GM12878 (cell line): ENCODE measurements at regions not wholly inside any gene's neighbourhood (a gene's known extent, or its start where the extent isn't known, plus 50 kb on each side); places are given as distances from the start of the nearest gene placed in this dataset.

ENCODE experiments used
- ATAC-seq: fragments of 200-7000 bp; cut with Tn5 transposase; 3 replicates; pipeline ENCODE4 v1.9.1; 2020; ENCODE audit warnings: mild to moderate bottlenecking, moderate library complexity
- BruUV-seq: library from RNA; stranded (reverse); fragments of 400-500 nt; replicated peaks from 2 replicates; lab custom pipeline; 2021; lab: Mats Ljungman, UMichigan
- CTCF ChIA-PET: fragments of 300-600 bp; sonication (Branson Sonifier 250); formaldehyde crosslinking; extraction: SDS; loops from one replicate; lab custom pipeline; 2021; ENCODE audit warnings: inconsistent platforms; lab: Yijun Ruan, JAX
- POLR2A ChIA-PET: fragments of 350-600 bp; formaldehyde crosslinking; extraction: SDS; loops from one replicate; lab custom pipeline; 2021; ENCODE audit warnings: inconsistent platforms; lab: Charles Lee
- RAD21 ChIA-PET: fragments of 300-600 bp; sonication (Branson Sonifier 250); formaldehyde crosslinking; loops from one replicate; lab custom pipeline; 2023; ENCODE audit warnings: antibody characterized with exemption; ENCODE audit not compliant: unreplicated experiment; lab: Charles Lee
- SMC1A ChIA-PET: fragments of 300-600 bp; sonication (Branson Sonifier 250); formaldehyde crosslinking; loops from one replicate; lab custom pipeline; 2023; ENCODE audit not compliant: unreplicated experiment, uncharacterized antibody; lab: Charles Lee
- DNase-seq: peaks from one replicate; pipeline ENCODE4 v3.0.0-alpha.2; 2011; ENCODE audit warnings: low read depth, low spot score
- FAIRE-seq: peaks from 3 replicates; lab custom pipeline; 2011; peaks lifted over from hg19 to GRCh38; lab: Jason Lieb, UNC
- H2AFZ ChIP-seq: 2 replicates; pipeline ENCODE4 v1.6.0; 2011; ENCODE audit warnings: low read depth, low read length, control low read depth; ENCODE audit not compliant: control insufficient read depth
- H3K27ac ChIP-seq: 2 replicates; pipeline ENCODE4 v1.5.1; 2011; ENCODE audit warnings: control low read depth; ENCODE audit not compliant: control insufficient read depth, insufficient read depth
- H3K27me3 ChIP-seq, 2 experiments: replicated peaks in 1 of 2; 2 replicates each; pipeline versions ENCODE4 v1.6.0 to v1.6.1; 2011; ENCODE audit warnings: low read length in 1 of 2; ENCODE audit not compliant: control insufficient read depth in 2 of 2, insufficient read depth in 2 of 2
- H3K36me3 ChIP-seq, 2 experiments: 2 replicates each; pipeline ENCODE4 v1.5.1; 2011; ENCODE audit warnings: low read length in 1 of 2; ENCODE audit not compliant: control insufficient read depth in 2 of 2, insufficient read depth in 2 of 2
- H3K4me1 ChIP-seq: 2 replicates; pipeline ENCODE4 v1.6.1; 2011; ENCODE audit warnings: mild to moderate bottlenecking, low read length, moderate library complexity, mixed read lengths; ENCODE audit not compliant: control insufficient read depth, insufficient read depth
- H3K4me2 ChIP-seq: 2 replicates; pipeline ENCODE4 v1.6.0; 2011; ENCODE audit warnings: control low read depth; ENCODE audit not compliant: control insufficient read depth, insufficient read depth
- H3K4me3 ChIP-seq: fragments of 200-600 bp; sonication (generic); 2 replicates; pipeline ENCODE4 v1.5.1; 2016
- H3K79me2 ChIP-seq: 2 replicates; pipeline ENCODE4 v1.6.0; 2011; ENCODE audit warnings: low read length; ENCODE audit not compliant: control insufficient read depth, insufficient read depth
- H3K9ac ChIP-seq: 2 replicates; pipeline ENCODE4 v1.8.0; 2011; ENCODE audit warnings: low read length, control low read depth, mixed read lengths; ENCODE audit not compliant: control insufficient read depth, insufficient read depth
- H3K9me3 ChIP-seq: replicated peaks from 3 replicates; pipeline ENCODE4 v1.5.1; 2011; ENCODE audit warnings: mild to moderate bottlenecking, low read length; ENCODE audit not compliant: control insufficient read depth, insufficient read depth
- H4K20me1 ChIP-seq: 2 replicates; pipeline ENCODE4 v1.6.0; 2011; ENCODE audit not compliant: control insufficient read depth, insufficient read depth
- BRCA1 ChIP-seq: IDR thresholded peaks from 2 replicates; pipeline ENCODE4 v1.6.1; 2011; ENCODE audit warnings: low read depth, low read length, improper control_type of control experiment
- GABPA ChIP-seq: IDR thresholded peaks from 2 replicates; pipeline ENCODE4 v1.6.1; 2014; ENCODE audit warnings: antibody characterized with exemption, low read depth, mild to moderate bottlenecking, inconsistent platforms
- IKZF2 ChIP-seq, 2 experiments: fragments of 450-650 bp; IDR thresholded peaks; 2 replicates each; pipeline ENCODE4 v1.6.1; 2017; ENCODE audit warnings: mild to moderate bottlenecking in 2 of 2, moderate library complexity in 2 of 2
- MEF2A ChIP-seq: IDR thresholded peaks from 2 replicates; pipeline ENCODE4 v1.6.1; 2011; ENCODE audit warnings: low read depth, mild to moderate bottlenecking, low read length, moderate library complexity; ENCODE audit not compliant: insufficient read depth
- NR2F1 ChIP-seq: fragments of 450-650 bp; conservative IDR thresholded peaks from 2 replicates; pipeline ENCODE4 v1.6.1; 2017; ENCODE audit warnings: mild to moderate bottlenecking
- PAX8 ChIP-seq: fragments of 450-650 bp; IDR thresholded peaks from 2 replicates; pipeline ENCODE4 v1.6.1; 2017; ENCODE audit warnings: mild to moderate bottlenecking, moderate library complexity
- POU2F2 ChIP-seq: IDR thresholded peaks from 3 replicates; pipeline ENCODE4 v1.6.1; 2011; ENCODE audit warnings: low read depth, mild to moderate bottlenecking, low read length, borderline replicate concordance
- RCOR1 ChIP-seq: conservative IDR thresholded peaks from 2 replicates; pipeline ENCODE4 v1.6.1; 2012; ENCODE audit warnings: low read depth, low read length, improper control_type of control experiment
- SIN3A ChIP-seq: IDR thresholded peaks from 2 replicates; pipeline ENCODE4 v1.6.1; 2012; ENCODE audit warnings: low read depth, low read length, improper control_type of control experiment
- SIX5 ChIP-seq: IDR thresholded peaks from 2 replicates; pipeline ENCODE4 v1.6.1; 2011; ENCODE audit warnings: mild to moderate bottlenecking, low read depth, low read length, moderate library complexity; ENCODE audit not compliant: severe bottlenecking
- SPI1 ChIP-seq: IDR thresholded peaks from 2 replicates; pipeline ENCODE4 v1.6.1; 2011; ENCODE audit warnings: low read depth, mild to moderate bottlenecking, low read length, moderate library complexity, borderline replicate concordance; ENCODE audit not compliant: insufficient read depth
- SREBF2 ChIP-seq: IDR thresholded peaks from 2 replicates; pipeline ENCODE4 v1.6.1; 2012; ENCODE audit warnings: mild to moderate bottlenecking, low read length
- SUPT20H ChIP-seq: IDR thresholded peaks from 2 replicates; pipeline ENCODE4 v1.6.1; 2011; ENCODE audit warnings: low read depth, mild to moderate bottlenecking, low read length, moderate library complexity, borderline replicate concordance; ENCODE audit not compliant: control insufficient read depth
- TAF1 ChIP-seq: IDR thresholded peaks from 2 replicates; pipeline ENCODE4 v1.6.1; 2011; ENCODE audit warnings: mild to moderate bottlenecking, low read depth, low read length, borderline replicate concordance
- TARDBP ChIP-seq: IDR thresholded peaks from 2 replicates; pipeline ENCODE4 v1.6.1; 2016; ENCODE audit warnings: borderline replicate concordance
- ZBTB33 ChIP-seq: fragments of 450-650 bp; IDR thresholded peaks from 2 replicates; pipeline ENCODE4 v1.6.1; 2017; ENCODE audit warnings: mild to moderate bottlenecking
- WGBS: methylation state at CpG from one replicate; pipeline ENCODE4 v1.1.6; 2016; ENCODE audit warnings: low lambda C conversion rate; ENCODE audit not compliant: insufficient replicate concordance, insufficient coverage; ENCODE audit errors: missing lambda C conversion rate; 5-methylcytosine and 5-hydroxymethylcytosine counted together
- in situ Hi-C: fragments of 300-500 bp; cut with MboI; formaldehyde crosslinking; loops from 9 replicates; pipeline ENCODE4 v1.14.3; 2018; ENCODE audit warnings: mixed read lengths
- intact Hi-C: fragments of 100-400 bp; cut with micrococcal nuclease; formaldehyde crosslinking; loops from one replicate; pipeline ENCODE4 v1.14.2; 2022; ENCODE audit not compliant: unreplicated experiment
- TF ChIP-seq, protein P1 (sequence below): IDR thresholded peaks from 2 replicates; pipeline ENCODE4 v1.6.1; 2011; ENCODE audit warnings: low read depth, mild to moderate bottlenecking, low read length, moderate library complexity, borderline replicate concordance; ENCODE audit errors: extremely low read depth
- TF ChIP-seq, protein P2 (sequence below): fragments of 450-650 bp; IDR thresholded peaks from 2 replicates; pipeline ENCODE4 v1.6.1; 2016; ENCODE audit warnings: mild to moderate bottlenecking
- TF ChIP-seq, protein P3 (sequence below): IDR thresholded peaks from 2 replicates; pipeline ENCODE4 v1.6.1; 2011; ENCODE audit warnings: mild to moderate bottlenecking, low read depth, low read length, moderate library complexity; ENCODE audit not compliant: insufficient replicate concordance

- Histone ChIP-seq H2AFZ (no peak overlapping the region), H3K79me2 (no peaks in the 10 kb centered on the region), H3K4me2 (no peak overlapping the region), H4K20me1 (no peaks in the 10 kb centered on the region), H3K4me3 (no peak overlapping the region), H3K4me1 (no peaks in the 10 kb centered on the region), H3K9me3 (no peaks in the 10 kb centered on the region), H3K27ac (no peak overlapping the region), H3K9ac (no peak overlapping the region), H3K27me3 (peaks cover 2 to 5% of the 10 kb centered on the region in 2 experiments; a peak in 2 of 4 replicates), H3K36me3 (no peaks in the 10 kb centered on the region)
- intact Hi-C loops, result no loop called here
- RAD21 ChIA-PET, result no interaction called here
- WGBS, result 15% methylated on average over 7 of the region's 7 CpGs
- in situ Hi-C loops, result no loop called here
- POLR2A ChIA-PET, result no interaction called here
- no TSS peak for BruUV-seq
- SMC1A ChIA-PET, result no interaction called here
- TF ChIP-seq SPI1 (no peak), SUPT20H (no peak), GABPA (no peak), POU2F2 (no peak), PAX8 (no peak), NR2F1 (no peak), SREBF2 (no peak), MEF2A (no peak), SIN3A (no peak), ZBTB33 (no peak), TARDBP (no peak), TAF1 (no peak), IKZF2 (IDR thresholded peaks at IDR 0.05) (no peak), SIX5 (no peak), RCOR1 (no peak), BRCA1 (no peak)
- TF ChIP-seq, protein P1, sequence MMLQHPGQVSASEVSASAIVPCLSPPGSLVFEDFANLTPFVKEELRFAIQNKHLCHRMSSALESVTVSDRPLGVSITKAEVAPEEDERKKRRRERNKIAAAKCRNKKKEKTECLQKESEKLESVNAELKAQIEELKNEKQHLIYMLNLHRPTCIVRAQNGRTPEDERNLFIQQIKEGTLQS, result no peak
- TF ChIP-seq, protein P2, sequence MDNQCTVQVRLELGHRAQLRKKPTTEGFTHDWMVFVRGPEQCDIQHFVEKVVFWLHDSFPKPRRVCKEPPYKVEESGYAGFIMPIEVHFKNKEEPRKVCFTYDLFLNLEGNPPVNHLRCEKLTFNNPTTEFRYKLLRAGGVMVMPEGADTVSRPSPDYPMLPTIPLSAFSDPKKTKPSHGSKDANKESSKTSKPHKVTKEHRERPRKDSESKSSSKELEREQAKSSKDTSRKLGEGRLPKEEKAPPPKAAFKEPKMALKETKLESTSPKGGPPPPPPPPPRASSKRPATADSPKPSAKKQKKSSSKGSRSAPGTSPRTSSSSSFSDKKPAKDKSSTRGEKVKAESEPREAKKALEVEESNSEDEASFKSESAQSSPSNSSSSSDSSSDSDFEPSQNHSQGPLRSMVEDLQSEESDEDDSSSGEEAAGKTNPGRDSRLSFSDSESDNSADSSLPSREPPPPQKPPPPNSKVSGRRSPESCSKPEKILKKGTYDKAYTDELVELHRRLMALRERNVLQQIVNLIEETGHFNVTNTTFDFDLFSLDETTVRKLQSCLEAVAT, result no peak
- TF ChIP-seq, protein P3, sequence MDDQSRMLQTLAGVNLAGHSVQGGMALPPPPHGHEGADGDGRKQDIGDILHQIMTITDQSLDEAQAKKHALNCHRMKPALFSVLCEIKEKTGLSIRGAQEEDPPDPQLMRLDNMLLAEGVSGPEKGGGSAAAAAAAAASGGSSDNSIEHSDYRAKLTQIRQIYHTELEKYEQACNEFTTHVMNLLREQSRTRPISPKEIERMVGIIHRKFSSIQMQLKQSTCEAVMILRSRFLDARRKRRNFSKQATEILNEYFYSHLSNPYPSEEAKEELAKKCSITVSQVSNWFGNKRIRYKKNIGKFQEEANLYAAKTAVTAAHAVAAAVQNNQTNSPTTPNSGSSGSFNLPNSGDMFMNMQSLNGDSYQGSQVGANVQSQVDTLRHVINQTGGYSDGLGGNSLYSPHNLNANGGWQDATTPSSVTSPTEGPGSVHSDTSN, result no peak
- ATAC-seq (no peak), FAIRE-seq (no peak), DNase-seq (no peak)
- CTCF ChIA-PET, result no interaction called here
Measured at GRCh38 chr10:78960316-78960800, 108.4 kb upstream of the ZMIZ1 start.
